ENCODE measurements at regions not wholly inside any gene's neighbourhood (a gene's known extent, or its start where the extent isn't known, plus 50 kb on each side); places are given as distances from the start of the nearest gene placed in this dataset.
A peak's percentile ranks its signal among the peaks of the same experiment; 100 is the strongest.
"Not testable (repeated sequence)": the region's sequence is repeated elsewhere in the genome, so short reads cannot be mapped to it uniquely, and the experiment has no call there.

- peak; percentile 28 for DNase-seq (ENCODE audit: low spot score)
These were observed 408.5 kb downstream of the GLUD2 start for GRCh38 chrX:121455890-121456289.

DNA sequence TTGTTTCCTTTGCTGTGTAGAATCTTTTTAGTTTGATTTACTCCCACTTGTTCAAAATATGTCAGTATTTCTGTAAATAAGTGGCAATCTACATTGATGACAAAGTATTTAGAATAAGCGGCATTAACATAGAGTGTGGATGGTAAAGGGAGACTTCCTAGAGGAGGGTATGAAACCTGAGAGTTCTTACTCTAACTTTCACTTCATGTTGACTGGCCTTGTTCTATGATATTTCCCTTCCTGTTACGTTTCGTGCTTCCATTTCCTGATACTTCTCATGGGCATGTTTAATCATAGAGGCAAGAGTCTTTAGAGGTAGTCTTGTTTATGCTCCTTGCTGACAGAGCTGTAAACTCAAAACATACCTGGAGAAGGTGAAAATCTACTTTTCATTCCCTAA, 408.9 kb downstream of the GLUD2 start:
- DNase-seq (ENCODE audit: low spot score): peak; percentile 4

DNA sequence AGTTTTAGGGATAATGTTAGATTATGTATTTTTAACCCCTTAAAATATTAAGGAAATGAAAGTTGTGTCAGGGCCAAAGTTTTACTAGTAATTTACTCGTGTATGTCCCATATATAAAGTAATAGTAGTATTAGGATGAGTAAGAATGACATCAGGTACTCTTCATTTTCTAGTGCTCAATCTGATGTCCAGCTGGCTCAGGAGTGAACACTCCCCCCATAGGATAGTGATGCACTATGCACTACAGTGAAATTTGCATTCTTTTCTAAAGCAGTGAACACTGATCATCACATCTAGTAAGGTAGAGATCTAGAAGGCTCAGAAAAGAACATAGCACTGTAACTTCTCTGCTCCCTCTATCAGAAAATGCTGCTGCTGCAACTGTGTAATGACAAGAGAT, 409.7 kb downstream of the GLUD2 start:
- no peak for DNase-seq (ENCODE audit: low spot score)

DNA sequence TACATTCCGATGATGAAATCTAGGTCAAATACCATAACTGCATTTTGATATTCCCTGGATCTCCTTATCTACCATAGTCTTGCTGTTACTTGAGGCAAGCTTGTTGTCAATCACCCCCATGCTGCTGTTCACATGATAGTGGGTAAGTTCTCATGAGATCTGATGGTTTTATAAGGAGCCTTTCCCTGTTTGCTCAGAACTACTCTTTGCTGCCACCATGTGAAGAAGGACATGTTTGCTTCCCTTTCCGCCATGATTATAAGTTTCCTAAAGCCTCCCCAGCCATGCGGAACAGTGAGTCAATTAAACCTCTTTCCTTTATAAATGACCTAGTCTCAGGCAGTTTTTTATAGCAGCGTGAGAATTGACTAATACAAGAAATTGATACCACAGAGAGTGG, 432.0 kb downstream of the GLUD2 start:
- peak; percentile 34 for DNase-seq (ENCODE audit: low spot score)

GRCh38 chrX:121496966-121497365, 449.6 kb downstream of the GLUD2 start:
- DNase-seq (ENCODE audit: low spot score): no peak

DNA sequence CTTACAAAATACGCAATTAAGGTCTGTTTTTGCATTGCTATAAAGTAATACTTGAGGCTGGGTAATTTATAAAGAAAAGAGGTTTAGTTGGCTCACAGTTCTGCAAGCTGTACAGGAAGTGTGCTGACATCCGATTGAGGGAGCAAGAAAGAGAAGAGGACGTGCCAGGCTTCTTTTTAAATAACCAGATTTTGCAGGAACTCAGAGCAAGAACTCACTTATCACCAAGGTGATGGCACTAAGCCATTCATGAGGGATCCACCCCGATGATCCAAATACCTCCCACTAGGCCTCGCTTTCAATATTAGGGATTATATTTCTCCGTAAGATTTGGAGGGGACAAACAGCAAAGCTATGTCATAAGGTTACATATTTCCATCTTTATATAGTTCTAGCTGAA, 456.7 kb downstream of the GLUD2 start:
- DNase-seq (ENCODE audit: low spot score): no peak

- no peak for DNase-seq (ENCODE audit: low spot score)
These were observed 498.9 kb downstream of the GLUD2 start for GRCh38 chrX:121546317-121546716.

DNA sequence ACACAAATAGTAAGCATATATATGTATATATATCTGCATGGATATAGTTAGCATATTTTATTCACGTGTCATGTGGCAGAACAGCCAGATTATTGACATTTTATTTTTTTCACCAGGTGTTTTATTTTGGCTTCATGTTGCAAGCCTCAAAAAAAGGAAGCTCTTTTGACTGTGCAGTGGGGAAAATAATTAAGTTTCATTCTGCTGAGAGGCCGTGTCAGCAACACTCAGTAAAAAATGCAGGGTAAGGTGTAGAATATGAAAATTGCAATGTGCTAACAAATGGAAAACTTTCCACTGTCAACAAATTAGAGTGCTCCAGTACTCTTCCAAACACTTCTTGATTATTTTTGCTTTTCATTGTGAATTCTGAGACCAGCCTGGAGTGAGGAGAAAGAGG, 511.5 kb downstream of the GLUD2 start:
- DNase-seq (ENCODE audit: low spot score): no peak

- no peak for DNase-seq (ENCODE audit: low spot score)
These were observed 515.2 kb downstream of the GLUD2 start for GRCh38 chrX:121562616-121563015.

- DNase-seq (ENCODE audit: low spot score): no peak
These were observed 522.2 kb downstream of the GLUD2 start for GRCh38 chrX:121569609-121570008.

GRCh38 chrX:121570072-121570841, 522.8 kb downstream of the GLUD2 start:
- DNase-seq (ENCODE audit: low spot score): peak; percentile 15

GRCh38 chrX:121571333-121571732, 523.9 kb downstream of the GLUD2 start:
- DNase-seq (ENCODE audit: low spot score): no peak

DNA sequence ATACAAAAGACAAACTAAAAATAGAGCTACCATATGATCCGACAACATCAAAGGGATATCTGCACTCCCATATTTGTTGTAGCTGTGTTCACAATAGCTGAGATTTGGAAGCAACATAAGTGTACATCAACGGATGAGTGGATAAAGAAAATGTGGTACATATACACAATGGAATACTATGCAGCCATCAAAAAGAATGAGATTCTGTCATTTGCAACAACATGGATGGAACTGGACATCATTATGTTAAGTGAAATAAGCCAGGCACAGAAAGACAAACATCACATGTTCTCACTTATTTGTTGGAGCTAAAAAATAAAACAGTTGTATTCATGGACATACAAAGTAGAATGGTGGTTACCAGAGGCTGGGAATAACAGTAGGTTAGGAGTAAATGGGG, 527.0 kb downstream of the GLUD2 start:
- DNase-seq (ENCODE audit: low spot score): not testable (repeated sequence)

GRCh38 chrX:121579016-121579760, 531.8 kb downstream of the GLUD2 start:
- DNase-seq (ENCODE audit: low spot score): peak; percentile 29

DNA sequence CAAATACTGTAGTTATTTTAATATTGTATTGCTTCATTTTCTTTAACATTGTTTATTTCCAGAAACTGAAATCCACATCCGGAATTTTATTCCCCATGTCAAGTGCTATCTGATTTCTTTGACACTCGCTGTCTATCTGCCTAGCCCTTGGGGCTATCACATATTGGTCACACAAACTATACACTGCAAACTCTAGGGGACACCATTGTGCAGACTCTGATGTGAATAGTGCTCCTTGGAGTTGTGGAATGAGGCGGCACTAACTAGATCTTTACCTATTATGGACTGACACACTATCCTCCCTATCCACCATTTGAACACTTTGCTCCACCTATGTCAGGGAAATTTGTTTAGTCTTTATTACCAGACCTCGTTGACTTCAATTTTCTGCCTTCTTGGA, 534.5 kb downstream of the GLUD2 start:
- no peak for DNase-seq (ENCODE audit: low spot score)

- no peak for DNase-seq (ENCODE audit: low spot score)
These were observed 538.2 kb downstream of the GLUD2 start for GRCh38 chrX:121585626-121586025.

- no peak for DNase-seq (ENCODE audit: low spot score)
These were observed 545.5 kb downstream of the GLUD2 start for GRCh38 chrX:121592884-121593283.

DNA sequence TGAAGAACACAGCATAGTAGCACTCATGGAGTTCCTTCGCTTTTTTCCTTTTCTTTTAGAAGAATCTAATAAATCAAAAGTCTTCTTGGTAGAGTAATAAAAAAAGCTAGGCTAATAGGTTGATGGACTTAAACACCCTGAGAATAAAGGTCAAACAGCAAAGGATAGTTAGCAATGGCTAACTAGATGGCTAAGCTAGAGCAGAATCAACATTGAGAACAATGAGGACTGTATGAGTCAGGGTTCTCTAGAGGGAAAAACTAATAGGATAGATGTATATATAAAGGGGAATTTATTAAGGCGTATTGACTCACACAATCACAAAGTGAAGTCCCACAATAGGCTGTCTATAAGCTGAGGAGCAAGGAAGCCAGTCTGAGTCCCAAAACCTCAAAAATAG, 550.9 kb downstream of the GLUD2 start:
- peak; percentile 10 for DNase-seq (ENCODE audit: low spot score)

DNA sequence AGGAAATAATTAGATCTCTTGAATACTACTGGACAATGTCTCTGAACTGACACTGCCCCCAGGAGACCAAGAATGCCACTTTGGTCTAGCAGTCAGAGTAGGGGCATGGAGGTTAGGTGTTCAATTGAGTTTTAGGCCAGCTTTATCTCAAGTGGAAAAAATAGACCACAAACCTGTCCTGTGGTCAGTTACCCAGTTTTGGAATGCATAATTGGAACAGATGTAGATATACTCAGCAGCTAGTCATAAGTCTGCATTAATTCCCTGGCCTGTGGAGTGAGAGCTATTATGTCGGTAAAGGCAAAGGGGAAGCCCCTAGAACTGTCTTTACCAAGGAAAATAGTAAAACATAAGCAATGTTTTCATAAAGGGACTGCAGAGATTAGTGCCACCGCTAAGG, 587.7 kb downstream of the GLUD2 start:
- DNase-seq (ENCODE audit: low spot score): peak; percentile 74

- DNase-seq (ENCODE audit: low spot score): no peak
These were observed 592.4 kb downstream of the GLUD2 start for GRCh38 chrX:121639781-121640180.

DNA sequence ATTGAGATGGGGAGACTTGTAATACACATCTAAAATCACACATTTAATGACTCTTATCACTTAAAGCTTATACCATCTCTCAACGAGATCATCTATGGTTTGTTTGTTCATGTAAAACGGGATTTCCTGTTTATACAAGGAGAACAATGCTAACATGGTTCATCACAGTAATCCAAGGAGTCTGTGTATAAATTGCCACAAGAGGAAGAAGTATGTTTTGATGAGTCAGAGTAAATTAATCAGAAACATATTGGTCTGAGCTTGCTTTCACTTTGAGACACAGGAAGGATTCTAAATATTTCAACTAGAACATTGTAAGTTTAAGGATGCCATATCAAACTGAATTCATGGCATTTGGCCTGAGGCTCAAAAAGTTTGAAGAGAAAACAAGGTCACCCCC, 594.1 kb downstream of the GLUD2 start:
- DNase-seq (ENCODE audit: low spot score): peak; percentile 52

DNA sequence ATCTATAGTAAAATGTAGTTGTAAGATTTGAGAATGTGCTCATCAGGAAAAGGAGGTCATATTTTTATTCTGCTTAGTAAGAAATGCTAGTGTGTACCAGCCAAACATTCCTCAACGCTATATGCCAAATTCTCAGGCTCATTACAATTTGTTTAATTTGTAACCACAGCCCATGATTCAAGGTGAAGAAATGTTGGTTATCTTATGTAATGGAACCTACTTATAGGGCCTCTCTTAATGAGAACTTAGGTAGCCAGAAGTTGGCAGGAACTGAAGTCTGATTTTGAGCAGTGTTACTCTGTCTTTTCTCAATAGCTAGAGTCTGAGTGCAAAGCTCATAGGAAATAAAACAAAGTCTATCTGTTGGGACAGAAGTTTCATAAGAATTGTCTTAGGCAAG, 595.0 kb downstream of the GLUD2 start:
- DNase-seq (ENCODE audit: low spot score): peak; percentile 71

GRCh38 chrX:121649417-121649816, 602.0 kb downstream of the GLUD2 start:
- no peak for DNase-seq (ENCODE audit: low spot score)

DNA sequence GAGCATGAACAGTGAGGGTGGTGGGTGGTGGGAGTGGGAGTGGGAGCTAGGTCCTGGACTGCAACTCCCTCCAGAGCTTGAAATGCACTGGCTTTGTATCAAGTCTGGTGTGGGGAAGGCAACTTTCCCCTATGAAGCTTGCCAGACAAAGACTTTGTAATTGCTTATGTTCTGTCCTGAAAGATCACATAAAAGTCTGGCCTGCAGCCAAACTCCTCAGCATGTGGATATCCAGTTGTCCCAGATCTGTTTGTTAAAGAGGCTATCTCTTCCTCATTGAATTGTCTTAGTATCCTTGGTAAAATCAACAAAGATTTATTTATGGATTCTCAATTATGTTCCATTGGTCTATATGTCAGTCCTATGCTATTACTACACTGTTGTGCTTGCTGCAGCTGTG, 607.9 kb downstream of the GLUD2 start:
- DNase-seq (ENCODE audit: low spot score): no peak

Data from kidney tubule cell (primary cell).